GM18870 (cell line): ENCODE measurements at regions not wholly inside any gene's neighbourhood (a gene's known extent, or its start where the extent isn't known, plus 50 kb on each side); places are given as distances from the start of the nearest gene placed in this dataset.

Source experiments
- ATAC-seq: cut with Tn5 transposase; IDR thresholded peaks from one replicate; pipeline ENCODE4 v1.9.1; 2021; ENCODE audit warnings: moderate library complexity; ENCODE audit not compliant: unreplicated experiment

DNA sequence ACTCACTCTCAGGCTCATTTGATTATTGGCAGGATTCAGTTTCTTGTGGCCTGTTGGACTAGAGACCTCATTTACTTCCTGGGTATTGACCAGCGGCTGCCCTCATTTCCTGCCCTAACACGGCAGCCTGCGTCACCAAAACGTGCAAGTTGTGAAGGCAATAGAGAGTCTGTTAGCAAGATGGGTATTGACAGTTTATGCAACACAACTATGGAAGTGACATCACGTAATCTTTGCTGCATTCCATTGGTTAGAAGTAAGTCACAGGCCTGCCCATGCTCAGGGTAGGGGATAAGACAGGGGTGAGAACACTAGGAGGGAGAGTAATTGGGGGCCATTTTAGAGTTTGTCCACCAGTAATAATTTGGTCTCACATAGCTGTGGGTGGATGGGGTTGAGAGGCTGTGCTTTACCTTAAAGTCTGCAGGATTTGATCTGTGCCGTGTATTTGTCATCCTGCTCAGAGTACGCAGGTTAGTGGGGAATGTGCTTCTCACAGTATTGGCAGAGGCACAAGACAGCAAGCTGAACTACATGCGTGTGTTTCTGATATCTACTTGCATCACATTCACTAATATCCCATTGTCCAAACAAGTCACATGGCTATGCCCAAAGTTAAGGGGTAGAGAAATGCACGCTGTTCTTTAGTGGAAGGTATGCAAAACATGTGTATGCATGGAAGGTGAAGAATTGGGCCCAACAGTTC, 83.3 kb downstream of the EDEM1 start:
- ATAC-seq = no peak

DNA sequence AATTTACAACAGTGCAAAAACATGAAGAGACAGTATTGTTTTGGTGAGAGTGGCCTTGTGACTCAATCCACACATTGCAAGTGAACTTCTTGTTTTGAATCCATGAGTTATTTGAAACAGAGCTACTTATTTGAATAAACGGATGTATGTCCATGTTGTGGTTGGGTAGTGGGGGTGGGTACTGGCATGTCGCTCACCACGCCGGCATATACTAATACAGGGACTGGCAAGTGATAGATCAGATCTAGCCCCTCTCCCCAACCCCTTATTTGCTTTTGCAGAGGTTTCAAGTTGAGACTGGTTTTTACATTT, 83.8 kb downstream of the EDEM1 start:
- ATAC-seq = no peak

DNA sequence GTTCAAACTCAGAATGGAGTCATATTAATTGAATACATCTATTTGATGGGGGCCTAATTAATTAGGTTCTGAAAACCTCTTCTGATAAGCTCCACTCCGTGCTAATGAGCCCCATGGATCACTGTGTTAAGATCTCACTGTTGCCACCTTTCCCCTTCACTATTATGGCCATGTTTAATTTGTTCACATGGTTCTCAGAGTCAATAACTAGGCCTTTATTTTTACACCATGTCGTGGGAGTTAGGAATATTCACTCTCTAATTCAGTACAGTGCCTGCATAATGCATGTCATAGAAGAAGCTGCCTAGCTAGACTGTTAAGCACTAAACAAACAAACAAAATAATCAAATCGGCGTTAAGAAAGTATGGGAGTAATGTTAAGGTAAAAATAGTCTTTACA, 84.9 kb downstream of the EDEM1 start:
- ATAC-seq = no peak

DNA sequence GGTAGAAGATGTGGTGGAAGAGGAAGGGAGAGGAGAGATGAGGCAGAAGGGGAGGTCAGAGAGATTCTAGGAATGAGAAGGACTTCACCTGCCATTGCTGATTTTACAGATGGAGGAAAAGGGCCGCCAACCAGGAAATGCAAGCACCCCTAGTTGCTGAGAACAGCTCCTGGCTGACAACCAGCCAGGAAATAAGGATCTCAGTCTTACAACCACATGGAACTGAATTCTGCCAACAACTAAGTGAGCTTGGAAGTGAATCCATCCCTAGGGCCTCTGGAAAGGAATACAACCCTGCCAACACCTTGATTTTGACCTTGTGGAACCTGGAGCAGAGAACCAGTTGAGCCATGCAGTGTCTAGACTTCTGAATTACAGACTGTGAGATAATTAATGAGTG, 86.6 kb downstream of the EDEM1 start:
- ATAC-seq = no peak

DNA sequence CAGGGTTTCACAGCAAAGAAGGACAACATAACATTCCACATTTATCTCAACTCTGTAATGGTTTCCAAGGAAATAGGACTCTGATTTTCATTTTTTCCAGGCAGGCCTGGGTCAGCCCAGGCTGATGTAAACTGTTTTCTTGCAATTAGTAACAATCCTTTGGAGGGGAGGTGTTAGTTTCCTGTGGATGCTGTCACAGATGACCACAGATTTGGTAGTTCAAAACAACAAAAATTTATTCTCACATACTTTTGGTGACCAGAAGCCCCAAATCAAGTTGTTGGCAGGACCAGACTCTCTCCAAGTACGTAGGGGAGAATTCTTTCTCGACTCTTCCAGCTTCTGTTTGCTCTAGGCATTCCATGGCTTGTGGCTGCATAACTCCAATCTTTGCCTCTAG, 88.0 kb downstream of the EDEM1 start:
- no peak for ATAC-seq

DNA sequence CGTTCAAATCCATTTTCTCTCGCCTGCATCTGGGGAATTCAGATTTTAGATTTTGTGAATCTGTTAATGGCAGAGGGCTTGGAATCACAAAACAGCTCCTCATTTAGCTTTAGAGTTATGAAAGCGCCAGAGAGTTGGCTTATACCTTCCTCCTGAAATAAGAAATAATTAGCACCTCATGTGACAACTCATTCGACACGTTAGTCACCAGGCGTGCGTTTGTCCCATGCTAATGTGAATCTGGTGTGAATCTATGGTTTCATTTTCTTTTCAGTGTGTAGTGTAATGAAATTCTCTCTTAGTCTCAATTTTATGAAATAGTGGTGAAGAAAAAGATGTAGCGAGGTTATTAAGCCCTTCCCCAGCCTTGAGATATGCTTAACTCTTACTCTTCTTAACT, 89.4 kb downstream of the EDEM1 start:
- ATAC-seq = no peak

DNA sequence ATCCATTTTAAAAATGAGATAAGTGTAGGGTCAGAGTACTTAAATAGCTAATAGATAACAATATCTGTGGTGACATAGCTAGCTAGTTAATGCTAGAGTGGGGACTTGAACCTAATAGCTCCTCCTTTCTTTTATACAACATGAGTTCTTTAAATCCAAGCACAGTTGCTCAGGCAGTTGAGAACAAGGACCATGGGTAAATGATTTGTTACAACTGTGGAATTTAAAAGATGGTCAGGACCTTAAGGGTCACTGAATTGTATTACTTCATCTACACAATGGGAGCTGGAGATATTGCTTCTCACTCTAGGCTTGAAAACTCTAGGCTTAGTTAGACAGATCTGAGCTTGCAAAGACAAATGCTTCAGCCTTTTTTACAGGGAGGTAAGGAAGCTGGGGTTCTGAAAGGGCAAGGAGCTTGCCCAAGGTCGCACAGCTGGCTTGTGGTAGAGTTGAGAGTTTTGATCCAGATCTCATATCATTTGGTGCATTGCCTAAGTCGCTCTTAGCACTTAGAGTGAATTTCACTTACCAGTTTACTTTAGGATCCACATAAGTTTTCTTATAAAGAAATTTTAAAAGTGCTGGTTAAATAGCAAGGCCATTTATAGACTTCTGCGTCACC, 90.2 kb downstream of the EDEM1 start:
- no peak for ATAC-seq

DNA sequence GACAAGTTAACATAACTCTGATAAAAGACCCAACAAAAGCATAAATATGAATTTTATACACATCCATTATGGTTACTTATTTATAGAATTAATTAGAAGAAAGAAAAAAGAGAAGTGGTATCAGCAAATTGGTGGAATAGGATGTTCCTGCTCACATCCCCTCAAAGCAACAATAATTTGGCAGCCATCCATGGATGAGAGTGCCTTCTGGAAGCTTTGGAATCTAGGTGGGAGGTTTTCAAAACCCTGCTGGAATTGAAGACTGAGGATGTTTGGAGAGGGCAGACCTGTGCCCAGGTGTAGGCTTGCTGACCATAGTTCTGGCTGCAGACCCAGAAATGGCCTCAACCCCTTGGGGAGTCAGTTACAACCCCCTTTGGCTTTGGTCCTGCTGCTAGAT, 91.2 kb downstream of the EDEM1 start:
- ATAC-seq = no peak

DNA sequence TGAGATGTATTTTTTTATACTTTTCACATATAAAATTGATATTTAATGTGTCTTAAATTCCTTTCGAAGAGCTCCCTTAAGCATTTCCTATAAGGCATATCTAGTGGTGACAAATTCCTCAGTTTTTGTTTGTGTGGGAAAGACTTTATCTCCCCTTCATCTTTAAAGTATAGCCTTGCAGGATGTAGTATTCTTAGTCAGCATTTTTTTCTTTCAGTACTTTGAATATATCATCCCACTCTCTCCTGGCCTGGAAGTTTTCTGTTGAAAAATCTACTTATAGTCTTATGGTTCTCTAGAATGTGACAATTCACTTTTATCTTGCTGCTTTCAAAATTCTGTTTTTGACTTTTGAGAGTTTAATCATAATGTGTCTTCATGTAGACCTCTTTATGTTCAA, 95.2 kb downstream of the EDEM1 start:
- no peak for ATAC-seq

DNA sequence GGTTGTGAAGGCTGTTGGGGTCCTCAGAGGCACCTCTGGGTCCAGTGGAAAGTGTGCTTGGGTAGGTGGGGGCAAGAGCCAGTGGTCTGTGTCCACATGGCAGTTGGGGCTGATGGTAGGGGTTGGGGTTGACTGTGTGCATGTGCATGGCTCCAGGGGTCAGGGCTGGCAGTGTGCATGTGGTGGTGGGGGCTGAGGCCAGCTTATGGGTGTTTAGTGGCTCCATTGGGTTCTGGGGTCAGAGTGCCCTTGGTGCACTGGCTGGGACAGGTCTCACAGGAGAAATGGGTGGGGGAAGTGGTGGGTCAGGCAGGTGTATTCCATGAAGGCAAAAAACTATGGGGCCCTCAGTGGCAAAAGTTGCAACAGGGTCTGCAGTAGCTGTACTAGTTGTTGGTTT, 97.9 kb downstream of the EDEM1 start:
- ATAC-seq = no peak

DNA sequence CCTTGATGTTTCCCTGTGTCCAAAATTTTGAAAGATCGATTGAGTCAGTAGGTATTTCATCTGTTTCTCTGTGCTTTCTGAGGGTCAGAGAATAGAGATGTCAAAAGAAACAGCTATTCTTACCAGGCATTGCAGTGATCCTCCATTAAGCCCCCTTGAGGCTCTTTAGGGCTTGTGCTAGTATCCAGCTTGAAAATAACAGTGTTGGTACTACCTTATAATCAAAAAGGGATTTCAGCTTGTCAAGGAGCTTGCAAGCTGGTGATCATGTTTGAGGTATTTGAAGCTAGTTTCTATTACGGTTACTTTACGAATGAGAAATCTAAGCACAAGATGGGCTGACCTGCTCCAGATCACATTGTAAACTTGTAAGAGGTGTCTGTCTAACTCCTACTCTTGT, 103.4 kb downstream of the EDEM1 start:
- ATAC-seq = no peak

DNA sequence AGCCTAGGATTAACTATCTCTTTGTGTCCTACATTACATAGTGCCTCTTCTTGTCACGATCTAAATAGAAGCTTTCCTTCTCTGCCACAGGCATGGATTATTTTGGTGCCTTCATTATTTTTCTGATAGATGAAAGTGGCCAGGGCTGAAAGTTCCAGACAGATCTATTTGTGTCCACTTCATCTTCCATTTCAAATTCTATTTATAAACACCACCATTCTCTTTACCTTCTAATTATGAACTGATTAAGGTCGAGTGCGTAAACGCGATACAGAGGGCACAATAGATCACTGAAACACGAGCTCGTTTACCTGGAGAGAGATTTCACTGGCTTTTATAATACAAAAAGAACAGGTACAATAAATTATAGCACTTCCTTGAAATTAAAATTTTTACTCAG, 105.0 kb downstream of the EDEM1 start:
- ATAC-seq = no peak

DNA sequence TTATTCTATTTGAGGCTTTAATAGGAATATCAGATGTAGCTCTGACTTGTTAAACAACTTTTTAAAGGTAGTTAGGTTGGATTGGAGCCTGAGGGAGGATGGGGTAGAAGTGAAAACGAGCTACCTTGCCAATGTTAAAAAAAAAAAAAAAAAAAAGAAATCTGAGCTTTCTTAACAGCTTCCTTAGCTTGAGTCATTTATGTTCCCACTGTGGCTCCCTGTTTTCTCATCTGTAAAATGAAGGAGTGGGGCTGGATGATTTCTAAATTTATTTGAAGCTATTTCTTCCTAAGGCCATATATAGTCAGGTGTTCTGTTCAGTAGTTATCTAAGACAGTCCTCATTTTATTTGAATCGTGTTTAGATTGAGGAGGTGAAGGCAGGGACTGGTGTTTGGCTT, 105.7 kb downstream of the EDEM1 start:
- ATAC-seq = no peak

DNA sequence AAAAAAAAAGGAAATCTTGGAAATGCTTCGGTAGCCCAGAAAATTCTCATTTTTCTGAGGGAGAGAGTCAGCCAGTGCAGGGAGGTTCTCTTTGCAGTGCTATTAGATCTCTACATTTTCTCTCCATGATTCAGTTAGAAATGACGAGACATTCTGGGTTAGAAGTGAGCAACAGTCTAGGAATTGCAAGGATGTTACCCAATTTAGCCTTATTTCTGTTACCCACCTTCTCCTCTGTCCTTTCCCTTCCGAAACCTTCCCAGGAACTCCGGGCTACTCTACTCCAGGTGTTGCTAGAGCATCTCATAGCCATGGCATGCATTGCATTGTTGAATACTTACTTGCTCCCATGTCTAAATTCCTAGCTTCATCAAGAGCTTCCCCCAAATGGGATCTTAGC, 106.8 kb downstream of the EDEM1 start:
- ATAC-seq = no peak

DNA sequence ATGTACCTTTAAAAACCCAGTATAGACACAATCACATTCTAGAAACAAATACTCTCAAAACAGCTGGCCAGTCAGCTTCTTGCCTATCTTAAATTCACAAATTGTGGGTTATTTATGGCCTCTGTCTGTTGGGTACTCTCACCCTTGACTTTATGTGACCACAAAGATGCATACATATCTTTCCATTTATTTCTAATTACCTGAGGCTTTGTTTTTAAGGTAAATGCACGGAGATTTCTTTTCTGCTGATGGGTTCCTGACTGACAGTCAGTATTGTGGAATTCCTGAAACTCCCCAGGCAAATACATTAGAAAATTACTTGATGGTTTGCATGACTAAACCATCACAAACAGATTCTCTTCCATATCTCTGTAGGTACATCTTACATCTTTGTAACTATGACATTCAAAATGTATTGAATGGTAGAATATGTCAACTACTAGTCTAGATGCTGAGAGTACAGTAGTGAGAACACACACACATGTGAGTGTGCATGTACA, 107.7 kb downstream of the EDEM1 start:
- ATAC-seq = no peak

DNA sequence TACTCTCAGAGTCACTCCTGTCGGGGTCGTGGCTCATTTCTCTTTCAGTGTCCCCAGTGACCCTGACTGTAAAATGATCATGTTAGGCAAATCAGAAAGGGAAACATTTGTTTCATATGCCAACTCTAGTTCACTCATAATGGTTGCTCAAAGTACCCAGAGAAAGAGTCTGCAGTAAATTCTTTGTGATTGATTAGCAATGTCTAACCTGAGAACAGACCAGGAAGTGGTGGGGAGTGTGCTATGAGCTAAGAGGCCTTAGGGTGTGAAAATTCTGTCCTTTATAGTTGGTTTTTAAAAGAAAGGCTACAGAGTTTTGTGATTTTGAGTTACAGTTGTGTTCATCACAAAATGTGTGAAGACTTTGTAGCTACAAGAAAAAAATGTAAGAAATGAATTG, 108.9 kb downstream of the EDEM1 start:
- no peak for ATAC-seq

DNA sequence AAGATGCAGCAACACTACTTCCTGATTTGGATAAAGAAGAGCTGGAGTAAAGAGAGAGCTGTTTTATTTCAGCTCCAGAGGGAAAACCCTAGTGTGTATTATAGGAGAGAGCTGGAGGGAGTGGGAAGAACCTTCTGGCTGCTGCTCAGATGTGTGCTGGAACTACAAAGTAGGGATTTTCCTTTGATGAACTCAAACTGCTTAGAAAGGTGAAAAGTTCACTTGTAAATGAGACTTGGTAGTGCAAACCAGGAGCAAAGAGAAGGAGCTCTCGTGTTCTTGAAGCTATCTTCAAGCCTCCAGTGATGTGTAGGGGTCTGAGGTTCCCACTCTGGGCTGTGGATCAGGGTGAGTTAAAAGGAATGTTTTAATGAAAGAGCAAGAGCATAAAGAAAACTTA, 110.4 kb downstream of the EDEM1 start:
- peak; percentile 5 for ATAC-seq

DNA sequence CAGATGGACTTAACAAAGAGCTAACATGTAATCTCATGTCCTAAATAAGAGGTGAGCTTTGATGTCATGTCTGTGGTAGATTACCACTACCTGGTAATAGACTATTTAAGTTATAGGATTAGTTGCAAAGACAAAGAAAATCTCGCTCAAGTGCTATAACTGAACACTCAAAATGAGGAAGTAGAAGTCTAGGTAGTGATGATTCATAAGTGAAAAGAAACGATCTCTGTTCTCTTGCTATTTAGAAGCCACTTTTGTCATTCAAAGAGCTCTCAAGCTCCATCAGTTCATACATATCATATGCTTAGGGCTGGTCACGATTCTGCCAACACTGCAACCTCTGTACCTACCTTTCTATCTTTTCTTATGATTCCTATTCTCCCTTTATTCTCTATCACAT, 110.9 kb downstream of the EDEM1 start:
- ATAC-seq = peak; percentile 100

DNA sequence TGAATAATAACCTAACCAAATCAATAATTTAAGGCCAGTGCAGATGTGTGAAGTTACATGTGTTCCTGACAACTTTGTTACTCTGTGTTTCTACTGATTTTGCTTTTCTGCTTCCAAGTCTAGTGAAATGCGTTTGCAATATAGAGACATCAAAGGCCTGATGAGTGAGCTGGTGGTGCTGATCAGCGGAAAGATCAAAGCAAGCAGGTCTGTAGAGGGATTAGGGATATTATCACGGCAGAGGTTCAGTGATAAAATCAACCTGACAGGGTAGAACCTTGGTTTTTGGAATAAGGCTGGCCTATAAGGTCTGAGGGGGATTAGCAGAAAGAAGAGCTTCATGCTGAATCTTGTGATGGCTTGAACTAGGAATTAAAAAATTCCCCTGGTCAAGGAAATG, 111.7 kb downstream of the EDEM1 start:
- no peak for ATAC-seq

DNA sequence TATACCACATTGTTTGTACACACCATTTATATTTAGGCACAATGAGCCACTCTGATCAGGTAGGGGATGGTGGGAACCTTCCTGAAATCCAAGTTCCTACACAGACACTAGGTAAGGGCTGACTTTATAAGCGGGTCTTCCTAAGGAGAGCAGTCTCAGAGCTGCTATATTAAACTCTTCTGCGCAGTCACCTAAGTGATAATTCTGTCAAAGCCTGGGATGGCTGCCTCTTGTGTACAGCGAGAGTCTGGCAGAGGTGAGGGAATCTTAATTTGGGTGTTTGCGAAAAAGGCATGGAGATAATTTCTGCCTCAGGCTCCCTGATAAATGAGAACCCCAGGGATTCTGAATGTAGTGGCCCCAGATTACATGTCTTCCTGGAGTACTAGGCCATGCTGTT, 113.1 kb downstream of the EDEM1 start:
- no peak for ATAC-seq

DNA sequence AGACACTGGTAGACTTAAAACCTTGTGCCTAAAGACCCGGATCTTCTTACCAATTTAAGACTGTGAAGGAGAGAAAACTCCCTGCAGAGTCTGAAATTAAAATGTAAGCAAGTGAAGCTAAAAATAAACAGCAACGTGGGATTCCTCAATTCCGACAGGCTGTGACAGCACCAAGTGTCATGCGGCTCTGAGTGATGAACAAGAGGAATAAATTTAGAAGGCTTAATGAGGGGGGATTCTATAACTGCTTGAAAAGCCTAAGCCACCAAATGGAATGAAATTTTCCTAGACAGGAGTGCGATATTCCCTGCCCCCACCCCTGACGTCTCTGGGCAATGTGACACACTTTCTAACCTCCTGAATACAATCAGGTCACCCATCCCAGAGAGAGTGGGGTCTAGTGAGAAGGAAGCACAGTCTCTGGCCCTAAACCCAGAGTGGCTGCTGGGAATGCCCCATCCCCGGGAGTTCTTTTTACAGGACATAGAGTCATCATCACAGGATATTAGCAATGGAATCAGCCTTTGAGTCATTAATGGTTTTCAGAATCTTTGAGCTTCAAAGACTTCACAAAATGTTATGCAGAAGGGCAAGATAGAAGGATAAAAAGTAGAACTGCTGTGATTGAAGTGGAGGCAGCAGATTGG, 114.3 kb downstream of the EDEM1 start:
- no peak for ATAC-seq

DNA sequence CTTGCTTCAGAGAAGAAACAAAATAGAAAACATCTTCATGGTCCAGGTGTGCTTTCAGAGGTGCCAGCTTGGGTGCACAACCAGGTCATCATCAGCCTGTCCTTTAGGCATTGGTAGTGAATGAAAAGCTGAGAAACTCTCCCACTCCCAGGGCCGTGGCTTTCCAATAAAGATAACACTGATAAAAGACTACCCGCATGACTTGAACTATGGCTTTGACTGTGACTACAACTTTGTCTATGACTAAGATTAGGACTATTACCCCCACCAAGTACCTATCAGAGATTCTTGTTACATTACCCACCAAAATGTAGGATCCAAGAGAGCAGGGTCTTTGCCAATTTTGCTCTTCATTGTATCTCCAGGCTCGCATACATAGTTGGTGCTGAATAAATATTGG, 115.2 kb downstream of the EDEM1 start:
- no peak for ATAC-seq

DNA sequence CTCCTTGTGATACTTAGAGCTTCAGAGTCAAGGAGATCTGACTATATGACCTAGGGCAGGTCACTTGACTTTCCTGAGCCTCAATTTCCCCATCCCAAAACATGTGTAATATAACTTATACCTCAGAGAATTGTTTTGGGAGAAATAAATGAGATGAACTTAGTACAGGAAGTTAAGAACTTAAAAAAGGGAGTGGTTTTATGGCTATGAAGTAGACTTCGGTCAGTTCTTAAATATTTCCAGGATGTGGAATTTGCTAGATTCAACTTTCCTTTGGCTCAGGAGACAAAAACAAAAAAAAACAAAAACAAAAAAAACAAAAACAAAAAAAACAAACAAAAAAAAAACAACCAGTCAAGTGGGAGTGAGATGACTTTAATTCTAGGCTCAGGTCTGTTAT, 116.7 kb downstream of the EDEM1 start:
- no peak for ATAC-seq
